HL-60 (cell line): ENCODE measurements at regions not wholly inside any gene's neighbourhood (a gene's known extent, or its start where the extent isn't known, plus 50 kb on each side); places are given as distances from the start of the nearest gene placed in this dataset.

Source experiments
- DNase-seq, 2 experiments: peaks; one replicate each; pipeline ENCODE4 v3.0.0-alpha.2; 2010 to 2020; ENCODE audit warnings: low read depth in 1 of 2, low spot score in 1 of 2
- H3K27ac ChIP-seq: fragments of 250-450 bp; sonication (Bioruptor Pico); replicated peaks from 2 replicates; pipeline ENCODE4 v1.5.1; 2020; ENCODE audit warnings: mild to moderate bottlenecking, moderate library complexity
- H3K27me3 ChIP-seq: fragments of 250-450 bp; sonication (Bioruptor Pico); 2 replicates; pipeline ENCODE4 v1.5.1; 2021; ENCODE audit warnings: mild to moderate bottlenecking, moderate library complexity; ENCODE audit not compliant: insufficient read depth, poor library complexity, severe bottlenecking
- H3K4me3 ChIP-seq: replicated peaks from 2 replicates; pipeline ENCODE4 v1.5.1; 2011; ENCODE audit warnings: mild to moderate bottlenecking, control low read depth, low read length; ENCODE audit not compliant: insufficient read depth
- GABPA ChIP-seq: IDR thresholded peaks from 2 replicates; pipeline ENCODE4 v1.6.1; 2012; ENCODE audit warnings: low read depth
- POLR2AphosphoS5 ChIP-seq: IDR thresholded peaks from 2 replicates; pipeline ENCODE4 v1.6.1; 2012; ENCODE audit warnings: low read depth
- SPI1 ChIP-seq: IDR thresholded peaks from 2 replicates; pipeline ENCODE4 v1.6.1; 2012; ENCODE audit warnings: low read depth, mild to moderate bottlenecking, borderline replicate concordance
- TF ChIP-seq, protein P1 (sequence below): IDR thresholded peaks from one replicate; pipeline ENCODE4 v1.5.1; 2011; ENCODE audit warnings: low read length, control low read depth, inconsistent platforms; ENCODE audit not compliant: insufficient read depth
- TF ChIP-seq, protein P2 (sequence below): IDR thresholded peaks from 2 replicates; pipeline ENCODE4 v1.6.1; 2012; ENCODE audit warnings: low read depth; ENCODE audit not compliant: insufficient replicate concordance

DNA sequence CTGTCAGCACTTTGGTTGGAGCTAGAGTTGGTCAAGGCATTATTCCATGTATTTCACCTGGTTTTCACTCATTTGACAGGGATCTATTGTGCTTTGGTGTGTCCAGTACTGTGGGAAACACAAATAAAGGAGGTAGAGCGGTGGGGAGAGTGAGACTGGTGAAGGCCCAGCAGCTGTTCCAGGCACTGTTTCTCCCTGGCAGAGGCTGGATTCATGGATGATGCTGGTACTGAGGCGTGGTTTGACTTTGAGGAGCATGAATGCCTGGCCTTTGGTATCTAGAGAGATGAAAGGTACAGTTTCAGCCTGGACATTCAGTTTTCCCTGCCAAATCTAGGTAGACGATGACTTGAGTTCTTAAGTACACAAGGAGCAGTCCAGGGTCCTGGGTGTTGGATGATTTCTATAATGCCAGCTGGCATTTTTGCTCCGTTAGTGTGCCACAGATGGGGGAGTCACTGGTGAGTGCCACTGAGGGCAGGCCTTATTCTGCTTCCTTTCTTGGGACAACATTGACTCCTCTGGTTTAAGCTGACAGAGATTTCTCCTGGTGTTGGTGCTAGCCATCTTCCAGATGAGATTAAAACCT is 162.2 kb upstream of the BMPER start:
- no peak overlapping the region for H3K4me3 ChIP-seq
- H3K27me3 ChIP-seq, result no peaks in the 10 kb centered on the region
- no peak for TF ChIP-seq SPI1
- TF ChIP-seq POLR2AphosphoS5, result no peak
- TF ChIP-seq, protein P1, sequence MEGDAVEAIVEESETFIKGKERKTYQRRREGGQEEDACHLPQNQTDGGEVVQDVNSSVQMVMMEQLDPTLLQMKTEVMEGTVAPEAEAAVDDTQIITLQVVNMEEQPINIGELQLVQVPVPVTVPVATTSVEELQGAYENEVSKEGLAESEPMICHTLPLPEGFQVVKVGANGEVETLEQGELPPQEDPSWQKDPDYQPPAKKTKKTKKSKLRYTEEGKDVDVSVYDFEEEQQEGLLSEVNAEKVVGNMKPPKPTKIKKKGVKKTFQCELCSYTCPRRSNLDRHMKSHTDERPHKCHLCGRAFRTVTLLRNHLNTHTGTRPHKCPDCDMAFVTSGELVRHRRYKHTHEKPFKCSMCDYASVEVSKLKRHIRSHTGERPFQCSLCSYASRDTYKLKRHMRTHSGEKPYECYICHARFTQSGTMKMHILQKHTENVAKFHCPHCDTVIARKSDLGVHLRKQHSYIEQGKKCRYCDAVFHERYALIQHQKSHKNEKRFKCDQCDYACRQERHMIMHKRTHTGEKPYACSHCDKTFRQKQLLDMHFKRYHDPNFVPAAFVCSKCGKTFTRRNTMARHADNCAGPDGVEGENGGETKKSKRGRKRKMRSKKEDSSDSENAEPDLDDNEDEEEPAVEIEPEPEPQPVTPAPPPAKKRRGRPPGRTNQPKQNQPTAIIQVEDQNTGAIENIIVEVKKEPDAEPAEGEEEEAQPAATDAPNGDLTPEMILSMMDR, result no peak
- TF ChIP-seq, protein P2, sequence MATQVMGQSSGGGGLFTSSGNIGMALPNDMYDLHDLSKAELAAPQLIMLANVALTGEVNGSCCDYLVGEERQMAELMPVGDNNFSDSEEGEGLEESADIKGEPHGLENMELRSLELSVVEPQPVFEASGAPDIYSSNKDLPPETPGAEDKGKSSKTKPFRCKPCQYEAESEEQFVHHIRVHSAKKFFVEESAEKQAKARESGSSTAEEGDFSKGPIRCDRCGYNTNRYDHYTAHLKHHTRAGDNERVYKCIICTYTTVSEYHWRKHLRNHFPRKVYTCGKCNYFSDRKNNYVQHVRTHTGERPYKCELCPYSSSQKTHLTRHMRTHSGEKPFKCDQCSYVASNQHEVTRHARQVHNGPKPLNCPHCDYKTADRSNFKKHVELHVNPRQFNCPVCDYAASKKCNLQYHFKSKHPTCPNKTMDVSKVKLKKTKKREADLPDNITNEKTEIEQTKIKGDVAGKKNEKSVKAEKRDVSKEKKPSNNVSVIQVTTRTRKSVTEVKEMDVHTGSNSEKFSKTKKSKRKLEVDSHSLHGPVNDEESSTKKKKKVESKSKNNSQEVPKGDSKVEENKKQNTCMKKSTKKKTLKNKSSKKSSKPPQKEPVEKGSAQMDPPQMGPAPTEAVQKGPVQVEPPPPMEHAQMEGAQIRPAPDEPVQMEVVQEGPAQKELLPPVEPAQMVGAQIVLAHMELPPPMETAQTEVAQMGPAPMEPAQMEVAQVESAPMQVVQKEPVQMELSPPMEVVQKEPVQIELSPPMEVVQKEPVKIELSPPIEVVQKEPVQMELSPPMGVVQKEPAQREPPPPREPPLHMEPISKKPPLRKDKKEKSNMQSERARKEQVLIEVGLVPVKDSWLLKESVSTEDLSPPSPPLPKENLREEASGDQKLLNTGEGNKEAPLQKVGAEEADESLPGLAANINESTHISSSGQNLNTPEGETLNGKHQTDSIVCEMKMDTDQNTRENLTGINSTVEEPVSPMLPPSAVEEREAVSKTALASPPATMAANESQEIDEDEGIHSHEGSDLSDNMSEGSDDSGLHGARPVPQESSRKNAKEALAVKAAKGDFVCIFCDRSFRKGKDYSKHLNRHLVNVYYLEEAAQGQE, result no peak
- TF ChIP-seq GABPA, result no peak
- DNase-seq, result no peak
- H3K27ac ChIP-seq, result no peak overlapping the region

DNA sequence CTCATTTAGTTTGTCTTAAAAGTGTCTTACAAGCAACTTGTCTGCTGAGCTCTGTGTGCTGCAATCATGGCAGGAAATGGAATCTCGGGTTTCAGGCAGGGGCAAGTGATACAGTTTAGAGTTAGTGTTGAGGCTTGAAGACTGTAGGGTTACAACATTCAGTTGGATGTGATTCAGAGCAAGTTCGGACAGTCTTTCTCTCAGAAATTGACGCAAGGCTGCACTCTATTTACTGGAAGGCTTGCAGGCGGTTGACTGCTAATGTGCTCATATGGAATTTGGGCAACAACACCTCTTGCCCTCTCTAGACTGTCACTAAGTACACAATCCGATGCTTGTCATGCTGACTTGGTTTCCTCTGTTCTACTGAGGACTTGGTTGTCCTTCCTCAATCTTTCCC is 161.7 kb upstream of the BMPER start:
- DNase-seq, result no peak
- TF ChIP-seq POLR2AphosphoS5 (no peak), SPI1 (no peak), GABPA (no peak)
- TF ChIP-seq, protein P2, result no peak
- TF ChIP-seq, protein P1, result no peak
- no peak overlapping the region for H3K27ac ChIP-seq

DNA sequence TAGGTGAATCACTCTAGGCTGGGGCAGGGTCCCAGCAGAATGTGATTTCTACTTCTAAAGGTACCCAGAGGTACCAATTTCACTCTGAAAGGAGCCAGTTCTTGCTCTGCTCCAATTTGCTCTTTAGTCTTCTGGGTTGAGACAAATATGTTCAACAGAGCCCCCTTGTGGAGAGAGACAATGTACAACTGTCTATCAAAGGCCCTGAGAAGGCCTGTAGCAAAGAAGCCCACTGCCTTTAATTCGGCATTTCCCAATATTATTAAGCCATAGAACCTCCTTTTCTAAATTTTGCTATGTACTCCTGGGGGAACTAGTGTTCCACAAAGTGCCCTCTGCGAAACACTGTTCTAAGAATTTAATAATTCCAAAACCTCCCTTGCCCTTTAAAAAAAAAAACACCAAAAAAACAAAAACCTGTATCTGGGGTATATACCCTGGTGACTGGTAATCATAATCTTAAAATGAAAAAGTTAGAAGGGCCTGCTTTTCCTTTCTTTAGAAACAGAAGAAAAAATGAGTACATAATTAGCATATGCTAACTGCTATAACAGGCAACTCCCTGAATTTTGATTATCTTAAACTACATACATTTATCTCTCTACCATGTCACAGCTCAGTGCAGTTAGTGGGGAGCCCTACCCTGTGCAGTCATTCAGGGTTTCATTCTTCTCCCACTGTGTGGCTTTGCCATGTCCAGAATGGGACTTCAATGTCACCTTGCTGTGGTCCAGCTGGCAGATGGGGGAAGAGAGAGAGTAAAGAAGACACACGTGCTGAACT is 160.9 kb upstream of the BMPER start:
- Histone ChIP-seq H3K27ac (no peak overlapping the region), H3K4me3 (no peak overlapping the region), H3K27me3 (no peaks in the 10 kb centered on the region)
- TF ChIP-seq GABPA, result no peak
- TF ChIP-seq, protein P2, result no peak
- no peak for TF ChIP-seq SPI1
- no peak for TF ChIP-seq POLR2AphosphoS5
- TF ChIP-seq, protein P1, result no peak
- DNase-seq, result peak in 1 of 2 experiments; percentile 23

More for the DNA sequence above, 161.7 kb upstream of the BMPER start:
- Histone ChIP-seq H3K27me3 (no peaks in the 10 kb centered on the region), H3K4me3 (no peak overlapping the region)
